ENCODE measurements at regions not wholly inside any gene's neighbourhood (a gene's known extent, or its start where the extent isn't known, plus 50 kb on each side); places are given as distances from the start of the nearest gene placed in this dataset.

DNA sequence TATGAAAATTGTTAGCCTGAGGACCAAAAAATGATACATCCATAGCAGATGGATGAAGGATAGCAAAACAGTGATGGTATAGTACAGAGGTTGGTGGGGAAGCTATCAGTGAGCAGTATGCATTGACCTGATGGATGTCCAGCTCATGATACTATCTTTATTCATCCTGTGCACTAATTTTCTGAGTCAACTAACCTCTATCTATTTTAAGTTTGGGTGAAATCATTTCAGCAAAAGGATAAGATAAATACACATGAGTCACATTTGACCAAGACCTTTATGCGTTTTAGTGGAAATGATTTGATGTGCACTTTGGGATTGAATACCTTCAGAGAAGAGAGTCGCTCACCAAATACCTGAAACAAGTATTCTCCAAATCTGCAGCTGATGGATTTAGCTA is 351.0 kb upstream of the NR3C2 start (continued):
- TF ChIP-seq, protein P1, sequence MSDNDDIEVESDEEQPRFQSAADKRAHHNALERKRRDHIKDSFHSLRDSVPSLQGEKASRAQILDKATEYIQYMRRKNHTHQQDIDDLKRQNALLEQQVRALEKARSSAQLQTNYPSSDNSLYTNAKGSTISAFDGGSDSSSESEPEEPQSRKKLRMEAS (IDR thresholded peaks at IDR 0.05) = no peak
- TF ChIP-seq CBX5 (IDR thresholded peaks at IDR 0.05; ENCODE audit: low read depth, low read length) (no peak), SRF (IDR thresholded peaks at IDR 0.05; ENCODE audit: low read depth, low read length) (no peak), POLR2AphosphoS5 (IDR thresholded peaks at IDR 0.05; ENCODE audit: low read depth, low read length) (no peak)
- TF ChIP-seq, protein P2, sequence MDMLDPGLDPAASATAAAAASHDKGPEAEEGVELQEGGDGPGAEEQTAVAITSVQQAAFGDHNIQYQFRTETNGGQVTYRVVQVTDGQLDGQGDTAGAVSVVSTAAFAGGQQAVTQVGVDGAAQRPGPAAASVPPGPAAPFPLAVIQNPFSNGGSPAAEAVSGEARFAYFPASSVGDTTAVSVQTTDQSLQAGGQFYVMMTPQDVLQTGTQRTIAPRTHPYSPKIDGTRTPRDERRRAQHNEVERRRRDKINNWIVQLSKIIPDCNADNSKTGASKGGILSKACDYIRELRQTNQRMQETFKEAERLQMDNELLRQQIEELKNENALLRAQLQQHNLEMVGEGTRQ (IDR thresholded peaks at IDR 0.05; ENCODE audit: low read length) = no peak

Data from H1 (cell line).